ENCODE measurements at regions not wholly inside any gene's neighbourhood (a gene's known extent, or its start where the extent isn't known, plus 50 kb on each side); places are given as distances from the start of the nearest gene placed in this dataset.

DNA sequence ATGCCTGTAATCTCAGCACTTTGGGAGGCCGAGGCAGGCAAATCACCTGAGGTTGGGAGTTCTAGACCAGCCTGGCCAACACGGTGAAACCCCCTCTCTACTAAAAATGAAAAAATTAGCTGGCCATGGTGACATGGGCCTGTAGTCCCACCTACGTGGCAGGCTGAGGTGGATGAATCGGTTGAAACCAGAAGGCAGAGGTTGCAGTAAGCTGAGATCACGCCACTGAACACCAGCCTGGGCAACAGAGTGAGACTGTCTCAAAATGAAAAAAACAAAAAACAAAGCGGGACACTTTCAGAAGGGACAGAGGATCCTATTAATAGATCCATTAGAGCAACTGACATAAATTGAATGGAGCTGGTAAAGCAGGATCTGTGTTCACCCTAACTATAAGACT, 89.6 kb upstream of the SGCD start:
- TF ChIP-seq CTCF (IDR thresholded peaks at IDR 0.05; ENCODE audit: low read length) (no peak), EZH2 (optimal IDR thresholded peaks at IDR 0.05; ENCODE audit: low read depth, low read length) (no peak)

Measured in MM.1S (cell line).